ENCODE measurements at regions not wholly inside any gene's neighbourhood (a gene's known extent, or its start where the extent isn't known, plus 50 kb on each side); places are given as distances from the start of the nearest gene placed in this dataset.

DNA sequence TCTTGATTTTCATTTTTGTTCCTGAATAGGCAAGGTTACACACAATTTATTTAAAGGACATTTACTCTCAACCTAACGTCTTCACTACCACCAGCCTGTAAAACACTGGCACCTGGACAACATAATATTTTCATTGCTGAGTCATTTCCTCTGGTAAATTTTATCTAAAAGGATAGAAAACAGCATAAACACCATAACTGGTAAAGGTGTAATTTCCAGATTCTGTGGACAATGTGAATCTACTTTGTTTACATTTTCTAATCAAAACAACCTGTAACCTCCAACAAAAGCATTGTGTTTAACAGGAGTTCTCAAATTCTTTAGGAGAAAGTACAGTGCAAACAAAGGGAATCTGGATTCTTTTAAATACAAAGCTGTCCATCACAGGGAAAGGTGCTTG lies 472.0 kb upstream of the AKR1E2 start (continued):
- TF ChIP-seq GRHL2 (CRISPR knock-in tag; IDR thresholded peaks at IDR 0.05; ENCODE audit: insufficient replicate concordance, severe bottlenecking) (no peak), ZNF425 (CRISPR knock-in tag; conservative IDR thresholded peaks at IDR 0.05) (no peak), USF2 (CRISPR knock-in tag; IDR thresholded peaks at IDR 0.05) (no peak)
- TF ChIP-seq, protein P1, sequence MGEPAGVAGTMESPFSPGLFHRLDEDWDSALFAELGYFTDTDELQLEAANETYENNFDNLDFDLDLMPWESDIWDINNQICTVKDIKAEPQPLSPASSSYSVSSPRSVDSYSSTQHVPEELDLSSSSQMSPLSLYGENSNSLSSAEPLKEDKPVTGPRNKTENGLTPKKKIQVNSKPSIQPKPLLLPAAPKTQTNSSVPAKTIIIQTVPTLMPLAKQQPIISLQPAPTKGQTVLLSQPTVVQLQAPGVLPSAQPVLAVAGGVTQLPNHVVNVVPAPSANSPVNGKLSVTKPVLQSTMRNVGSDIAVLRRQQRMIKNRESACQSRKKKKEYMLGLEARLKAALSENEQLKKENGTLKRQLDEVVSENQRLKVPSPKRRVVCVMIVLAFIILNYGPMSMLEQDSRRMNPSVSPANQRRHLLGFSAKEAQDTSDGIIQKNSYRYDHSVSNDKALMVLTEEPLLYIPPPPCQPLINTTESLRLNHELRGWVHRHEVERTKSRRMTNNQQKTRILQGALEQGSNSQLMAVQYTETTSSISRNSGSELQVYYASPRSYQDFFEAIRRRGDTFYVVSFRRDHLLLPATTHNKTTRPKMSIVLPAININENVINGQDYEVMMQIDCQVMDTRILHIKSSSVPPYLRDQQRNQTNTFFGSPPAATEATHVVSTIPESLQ (CRISPR knock-in tag; IDR thresholded peaks at IDR 0.05): no peak

- Mint-ChIP-seq H3K27me3 (ENCODE audit: low read depth) (no peaks in the 10 kb centered on the region), H3K9me3 (peaks cover 9% of the 10 kb centered on the region; the same call in 1 of the 2 replicates), H3K4me3 (no peak overlapping the region), H3K27ac (no peak overlapping the region), H3K4me1 (peaks cover 9% of the 10 kb centered on the region; the same call in 1 of the 2 replicates), H3K36me3 (no peaks in the 10 kb centered on the region)
- ATAC-seq (no peak), DNase-seq (ENCODE audit: low spot score) (no peak)
- ChIA-PET CTCF (no interaction called here), POLR2A (no interaction called here)
- TF ChIP-seq MYBL2 (CRISPR knock-in tag; IDR thresholded peaks at IDR 0.05) (no peak), AFF4 (CRISPR knock-in tag; IDR thresholded peaks at IDR 0.05; ENCODE audit: borderline replicate concordance) (no peak), SMAD4 (CRISPR knock-in tag; IDR thresholded peaks at IDR 0.05) (no peak), ZNF671 (CRISPR knock-in tag; IDR thresholded peaks at IDR 0.05) (no peak), CREB1 (CRISPR knock-in tag; IDR thresholded peaks at IDR 0.05) (no peak), TP53 (CRISPR knock-in tag; IDR thresholded peaks at IDR 0.05) (no peak), ZNF416 (CRISPR knock-in tag; IDR thresholded peaks at IDR 0.05) (no peak), ZNF121 (CRISPR knock-in tag; IDR thresholded peaks at IDR 0.05) (no peak), NFATC4 (CRISPR knock-in tag; IDR thresholded peaks at IDR 0.05) (no peak)
- TF ChIP-seq, protein P2, sequence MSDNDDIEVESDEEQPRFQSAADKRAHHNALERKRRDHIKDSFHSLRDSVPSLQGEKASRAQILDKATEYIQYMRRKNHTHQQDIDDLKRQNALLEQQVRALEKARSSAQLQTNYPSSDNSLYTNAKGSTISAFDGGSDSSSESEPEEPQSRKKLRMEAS (CRISPR knock-in tag; IDR thresholded peaks at IDR 0.05): no peak
- TF ChIP-seq, protein P3, sequence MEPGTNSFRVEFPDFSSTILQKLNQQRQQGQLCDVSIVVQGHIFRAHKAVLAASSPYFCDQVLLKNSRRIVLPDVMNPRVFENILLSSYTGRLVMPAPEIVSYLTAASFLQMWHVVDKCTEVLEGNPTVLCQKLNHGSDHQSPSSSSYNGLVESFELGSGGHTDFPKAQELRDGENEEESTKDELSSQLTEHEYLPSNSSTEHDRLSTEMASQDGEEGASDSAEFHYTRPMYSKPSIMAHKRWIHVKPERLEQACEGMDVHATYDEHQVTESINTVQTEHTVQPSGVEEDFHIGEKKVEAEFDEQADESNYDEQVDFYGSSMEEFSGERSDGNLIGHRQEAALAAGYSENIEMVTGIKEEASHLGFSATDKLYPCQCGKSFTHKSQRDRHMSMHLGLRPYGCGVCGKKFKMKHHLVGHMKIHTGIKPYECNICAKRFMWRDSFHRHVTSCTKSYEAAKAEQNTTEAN (CRISPR knock-in tag; IDR thresholded peaks at IDR 0.05): no peak
- TF ChIP-seq, protein P4, sequence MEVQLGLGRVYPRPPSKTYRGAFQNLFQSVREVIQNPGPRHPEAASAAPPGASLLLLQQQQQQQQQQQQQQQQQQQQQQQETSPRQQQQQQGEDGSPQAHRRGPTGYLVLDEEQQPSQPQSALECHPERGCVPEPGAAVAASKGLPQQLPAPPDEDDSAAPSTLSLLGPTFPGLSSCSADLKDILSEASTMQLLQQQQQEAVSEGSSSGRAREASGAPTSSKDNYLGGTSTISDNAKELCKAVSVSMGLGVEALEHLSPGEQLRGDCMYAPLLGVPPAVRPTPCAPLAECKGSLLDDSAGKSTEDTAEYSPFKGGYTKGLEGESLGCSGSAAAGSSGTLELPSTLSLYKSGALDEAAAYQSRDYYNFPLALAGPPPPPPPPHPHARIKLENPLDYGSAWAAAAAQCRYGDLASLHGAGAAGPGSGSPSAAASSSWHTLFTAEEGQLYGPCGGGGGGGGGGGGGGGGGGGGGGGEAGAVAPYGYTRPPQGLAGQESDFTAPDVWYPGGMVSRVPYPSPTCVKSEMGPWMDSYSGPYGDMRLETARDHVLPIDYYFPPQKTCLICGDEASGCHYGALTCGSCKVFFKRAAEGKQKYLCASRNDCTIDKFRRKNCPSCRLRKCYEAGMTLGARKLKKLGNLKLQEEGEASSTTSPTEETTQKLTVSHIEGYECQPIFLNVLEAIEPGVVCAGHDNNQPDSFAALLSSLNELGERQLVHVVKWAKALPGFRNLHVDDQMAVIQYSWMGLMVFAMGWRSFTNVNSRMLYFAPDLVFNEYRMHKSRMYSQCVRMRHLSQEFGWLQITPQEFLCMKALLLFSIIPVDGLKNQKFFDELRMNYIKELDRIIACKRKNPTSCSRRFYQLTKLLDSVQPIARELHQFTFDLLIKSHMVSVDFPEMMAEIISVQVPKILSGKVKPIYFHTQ (CRISPR knock-in tag; IDR thresholded peaks at IDR 0.05): no peak
- TF ChIP-seq, protein P5, sequence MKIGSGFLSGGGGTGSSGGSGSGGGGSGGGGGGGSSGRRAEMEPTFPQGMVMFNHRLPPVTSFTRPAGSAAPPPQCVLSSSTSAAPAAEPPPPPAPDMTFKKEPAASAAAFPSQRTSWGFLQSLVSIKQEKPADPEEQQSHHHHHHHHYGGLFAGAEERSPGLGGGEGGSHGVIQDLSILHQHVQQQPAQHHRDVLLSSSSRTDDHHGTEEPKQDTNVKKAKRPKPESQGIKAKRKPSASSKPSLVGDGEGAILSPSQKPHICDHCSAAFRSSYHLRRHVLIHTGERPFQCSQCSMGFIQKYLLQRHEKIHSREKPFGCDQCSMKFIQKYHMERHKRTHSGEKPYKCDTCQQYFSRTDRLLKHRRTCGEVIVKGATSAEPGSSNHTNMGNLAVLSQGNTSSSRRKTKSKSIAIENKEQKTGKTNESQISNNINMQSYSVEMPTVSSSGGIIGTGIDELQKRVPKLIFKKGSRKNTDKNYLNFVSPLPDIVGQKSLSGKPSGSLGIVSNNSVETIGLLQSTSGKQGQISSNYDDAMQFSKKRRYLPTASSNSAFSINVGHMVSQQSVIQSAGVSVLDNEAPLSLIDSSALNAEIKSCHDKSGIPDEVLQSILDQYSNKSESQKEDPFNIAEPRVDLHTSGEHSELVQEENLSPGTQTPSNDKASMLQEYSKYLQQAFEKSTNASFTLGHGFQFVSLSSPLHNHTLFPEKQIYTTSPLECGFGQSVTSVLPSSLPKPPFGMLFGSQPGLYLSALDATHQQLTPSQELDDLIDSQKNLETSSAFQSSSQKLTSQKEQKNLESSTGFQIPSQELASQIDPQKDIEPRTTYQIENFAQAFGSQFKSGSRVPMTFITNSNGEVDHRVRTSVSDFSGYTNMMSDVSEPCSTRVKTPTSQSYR (CRISPR knock-in tag; IDR thresholded peaks at IDR 0.05): no peak
- TF ChIP-seq, protein P6, sequence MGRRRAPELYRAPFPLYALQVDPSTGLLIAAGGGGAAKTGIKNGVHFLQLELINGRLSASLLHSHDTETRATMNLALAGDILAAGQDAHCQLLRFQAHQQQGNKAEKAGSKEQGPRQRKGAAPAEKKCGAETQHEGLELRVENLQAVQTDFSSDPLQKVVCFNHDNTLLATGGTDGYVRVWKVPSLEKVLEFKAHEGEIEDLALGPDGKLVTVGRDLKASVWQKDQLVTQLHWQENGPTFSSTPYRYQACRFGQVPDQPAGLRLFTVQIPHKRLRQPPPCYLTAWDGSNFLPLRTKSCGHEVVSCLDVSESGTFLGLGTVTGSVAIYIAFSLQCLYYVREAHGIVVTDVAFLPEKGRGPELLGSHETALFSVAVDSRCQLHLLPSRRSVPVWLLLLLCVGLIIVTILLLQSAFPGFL (CRISPR knock-in tag; IDR thresholded peaks at IDR 0.05; ENCODE audit: borderline replicate concordance): no peak
Measured at GRCh38 chr10:4353059-4353655, 472.9 kb upstream of the AKR1E2 start.
